ENCODE measurements at regions not wholly inside any gene's neighbourhood (a gene's known extent, or its start where the extent isn't known, plus 50 kb on each side); places are given as distances from the start of the nearest gene placed in this dataset.

GRCh38 chr11:116598036-116598435 lies 174.8 kb downstream of the BUD13 start:
- DNase-seq (no peak), ATAC-seq (no peak)
- no peak overlapping the region for H3K27ac ChIP-seq
- intact Hi-C loops (cut with DNase I), result no loop called here
- H3K4me3 ChIP-seq, result no peak overlapping the region
- no peak for TF ChIP-seq CTCF (IDR thresholded peaks at IDR 0.05)
- no peaks in the 10 kb centered on the region for H3K9me3 ChIP-seq
- H3K27me3 ChIP-seq, result peaks cover 0 to 26% of the 10 kb centered on the region in 2 donors
- H3K4me1 ChIP-seq, result no peaks in the 10 kb centered on the region
- H3K36me3 ChIP-seq, result no peaks in the 10 kb centered on the region

GRCh38 chr11:116596346-116597260 lies 176.2 kb downstream of the BUD13 start:
- H3K27ac ChIP-seq, result no peak overlapping the region
- ATAC-seq (no peak), DNase-seq (no peak)
- no peak for TF ChIP-seq CTCF (IDR thresholded peaks at IDR 0.05)
- H3K27me3 ChIP-seq, result peaks cover 0 to 25% of the 10 kb centered on the region in 2 donors
- intact Hi-C loops (cut with DNase I), result no loop called here
- no peak overlapping the region for H3K4me3 ChIP-seq
- H3K9me3 ChIP-seq, result no peaks in the 10 kb centered on the region
- H3K36me3 ChIP-seq, result no peaks in the 10 kb centered on the region
- H3K4me1 ChIP-seq, result no peaks in the 10 kb centered on the region

- TF ChIP-seq CTCF (IDR thresholded peaks at IDR 0.05), result no peak
- H3K27ac ChIP-seq, result no peak overlapping the region
- DNase-seq (no peak), ATAC-seq (no peak)
- H3K36me3 ChIP-seq, result no peaks in the 10 kb centered on the region
- peaks cover 0 to 31% of the 10 kb centered on the region in 2 donors for H3K27me3 ChIP-seq
- intact Hi-C loops (cut with DNase I), result no loop called here
- H3K4me3 ChIP-seq, result no peak overlapping the region
- no peaks in the 10 kb centered on the region for H3K4me1 ChIP-seq
- no peaks in the 10 kb centered on the region for H3K9me3 ChIP-seq
Observed at GRCh38 chr11:116595305-116595880, 177.4 kb downstream of the BUD13 start.

- intact Hi-C loops (cut with DNase I), result no loop called here
- H3K9me3 ChIP-seq, result no peaks in the 10 kb centered on the region
- H3K4me3 ChIP-seq, result no peak overlapping the region
- no peak for TF ChIP-seq CTCF (IDR thresholded peaks at IDR 0.05)
- ATAC-seq (no peak), DNase-seq (no peak)
- peaks cover 0 to 29% of the 10 kb centered on the region in 2 donors for H3K27me3 ChIP-seq
- H3K27ac ChIP-seq, result no peak overlapping the region
- no peaks in the 10 kb centered on the region for H3K36me3 ChIP-seq
- no peaks in the 10 kb centered on the region for H3K4me1 ChIP-seq
Observed at GRCh38 chr11:116590844-116591570, 181.8 kb downstream of the BUD13 start.

- intact Hi-C loops (cut with DNase I), result no loop called here
- ATAC-seq, result no peak
- no peaks in the 10 kb centered on the region for H3K36me3 ChIP-seq
Observed at GRCh38 chr11:116589402-116589801, 183.4 kb downstream of the BUD13 start.

More at GRCh38 chr11:116589402-116589801, 183.4 kb downstream of the BUD13 start:
- no peak overlapping the region for H3K4me3 ChIP-seq
- no peak overlapping the region for H3K27ac ChIP-seq
- H3K27me3 ChIP-seq, result peaks cover 0 to 26% of the 10 kb centered on the region in 2 donors
- DNase-seq, result no peak
- H3K4me1 ChIP-seq, result no peaks in the 10 kb centered on the region
- TF ChIP-seq CTCF (IDR thresholded peaks at IDR 0.05), result no peak
- H3K9me3 ChIP-seq, result no peaks in the 10 kb centered on the region
